ENCODE measurements at regions not wholly inside any gene's neighbourhood (a gene's known extent, or its start where the extent isn't known, plus 50 kb on each side); places are given as distances from the start of the nearest gene placed in this dataset.

DNA sequence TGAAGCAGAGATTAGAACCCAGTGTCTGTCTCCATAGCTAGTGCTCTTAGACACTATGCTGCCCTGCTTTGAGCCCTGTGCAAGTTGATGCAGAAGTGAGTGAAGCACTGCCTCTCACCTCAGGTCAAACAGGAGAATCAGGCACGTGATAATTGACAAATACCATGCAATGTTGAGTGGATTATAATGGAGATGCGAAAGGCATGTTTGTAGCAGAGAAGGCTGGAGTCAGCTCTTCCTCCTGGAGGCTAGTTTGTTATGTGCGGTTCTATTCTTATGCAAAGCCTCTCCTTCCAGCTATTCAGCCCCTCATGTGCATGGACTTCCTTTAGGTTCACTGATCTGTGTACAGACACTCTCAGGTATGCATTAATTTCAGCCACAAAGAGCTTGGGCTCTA, 108.5 kb downstream of the MANEA start:
- TF ChIP-seq, protein P1, sequence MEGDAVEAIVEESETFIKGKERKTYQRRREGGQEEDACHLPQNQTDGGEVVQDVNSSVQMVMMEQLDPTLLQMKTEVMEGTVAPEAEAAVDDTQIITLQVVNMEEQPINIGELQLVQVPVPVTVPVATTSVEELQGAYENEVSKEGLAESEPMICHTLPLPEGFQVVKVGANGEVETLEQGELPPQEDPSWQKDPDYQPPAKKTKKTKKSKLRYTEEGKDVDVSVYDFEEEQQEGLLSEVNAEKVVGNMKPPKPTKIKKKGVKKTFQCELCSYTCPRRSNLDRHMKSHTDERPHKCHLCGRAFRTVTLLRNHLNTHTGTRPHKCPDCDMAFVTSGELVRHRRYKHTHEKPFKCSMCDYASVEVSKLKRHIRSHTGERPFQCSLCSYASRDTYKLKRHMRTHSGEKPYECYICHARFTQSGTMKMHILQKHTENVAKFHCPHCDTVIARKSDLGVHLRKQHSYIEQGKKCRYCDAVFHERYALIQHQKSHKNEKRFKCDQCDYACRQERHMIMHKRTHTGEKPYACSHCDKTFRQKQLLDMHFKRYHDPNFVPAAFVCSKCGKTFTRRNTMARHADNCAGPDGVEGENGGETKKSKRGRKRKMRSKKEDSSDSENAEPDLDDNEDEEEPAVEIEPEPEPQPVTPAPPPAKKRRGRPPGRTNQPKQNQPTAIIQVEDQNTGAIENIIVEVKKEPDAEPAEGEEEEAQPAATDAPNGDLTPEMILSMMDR (IDR thresholded peaks at IDR 0.05), result no peak
- no peak for TF ChIP-seq POLR2A (IDR thresholded peaks at IDR 0.05)

Data from heart left ventricle (tissue), 13 donors.